ENCODE measurements at regions not wholly inside any gene's neighbourhood (a gene's known extent, or its start where the extent isn't known, plus 50 kb on each side); places are given as distances from the start of the nearest gene placed in this dataset.

DNA sequence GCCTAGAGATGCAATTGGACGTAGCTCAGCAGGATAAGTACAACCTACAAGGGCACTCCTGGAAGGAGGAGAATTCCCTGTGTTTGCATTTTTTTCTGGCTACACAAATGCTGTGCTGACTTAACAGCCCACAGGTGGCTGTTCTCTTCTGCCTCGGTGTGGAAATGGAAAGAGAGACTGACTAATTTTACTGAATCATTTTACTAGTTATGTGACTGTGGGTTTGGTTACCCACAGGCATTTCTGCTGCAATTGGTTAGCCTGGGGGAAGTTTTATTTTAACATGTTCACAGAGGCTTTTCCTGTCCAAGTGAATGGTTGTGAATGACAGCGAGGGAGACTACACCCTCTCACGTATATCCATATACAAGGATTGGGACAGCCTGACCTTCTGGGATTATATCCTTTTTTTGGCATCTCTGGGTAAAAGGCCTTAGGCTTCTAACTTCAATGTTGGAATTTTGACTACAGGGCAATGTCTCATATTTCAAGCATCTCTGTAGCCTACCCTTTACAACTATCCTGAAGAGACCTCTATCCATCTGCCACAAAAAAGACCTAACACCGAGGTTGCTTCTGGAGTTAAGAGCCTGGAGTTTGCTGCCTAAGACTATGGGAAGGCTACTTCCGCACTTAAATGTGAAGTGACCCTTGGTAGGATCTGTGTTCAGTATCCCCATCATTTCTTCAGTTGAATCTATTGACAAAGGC, 67.2 kb upstream of the TP63 start:
- DNase-seq = no peak

DNA sequence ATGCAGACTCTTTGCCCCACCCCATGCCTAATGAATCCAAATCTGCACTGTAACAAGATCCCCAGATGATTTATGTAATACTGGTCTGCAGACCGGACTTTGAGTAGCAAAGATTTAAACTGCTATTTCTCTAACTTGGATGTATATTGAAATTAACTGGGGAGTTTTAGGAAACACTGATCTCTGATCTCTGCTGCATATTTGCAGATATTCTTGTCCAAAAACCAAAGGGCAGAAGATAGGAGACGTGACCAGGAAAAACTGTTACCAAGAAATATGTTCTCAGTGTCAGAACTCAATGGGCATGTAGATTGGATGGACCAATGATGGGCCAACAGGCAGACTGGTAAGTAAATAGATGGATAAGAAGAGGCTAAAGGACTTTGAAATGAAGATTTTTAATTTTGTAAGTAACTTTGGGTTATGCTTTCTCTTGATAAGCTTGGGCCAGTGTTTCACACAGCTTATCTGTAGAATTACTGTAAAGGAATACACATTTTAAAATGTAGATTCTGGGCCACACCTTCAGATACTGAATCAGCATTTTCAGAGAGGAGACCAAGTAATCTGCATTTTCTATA, 64.5 kb upstream of the TP63 start:
- no peak for DNase-seq

DNA sequence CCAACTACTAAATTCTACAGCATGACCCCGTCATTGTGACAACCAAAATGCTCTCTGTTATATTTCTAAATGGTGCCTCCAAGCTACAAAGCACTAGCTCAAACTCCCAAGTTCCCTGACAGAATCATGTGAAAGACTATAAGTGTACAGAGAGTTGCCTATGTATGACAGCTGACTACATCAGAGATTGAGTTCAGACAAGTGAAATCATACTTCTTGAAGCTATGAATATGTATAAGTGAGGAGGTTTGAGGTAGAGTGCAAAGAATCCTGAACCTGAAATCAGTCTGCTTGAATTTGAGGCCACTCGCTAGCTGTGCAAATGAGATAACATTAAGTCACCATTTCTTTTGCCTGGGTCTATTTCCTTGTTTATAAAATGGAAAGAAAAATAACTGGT, 63.9 kb upstream of the TP63 start:
- no peak for DNase-seq

DNA sequence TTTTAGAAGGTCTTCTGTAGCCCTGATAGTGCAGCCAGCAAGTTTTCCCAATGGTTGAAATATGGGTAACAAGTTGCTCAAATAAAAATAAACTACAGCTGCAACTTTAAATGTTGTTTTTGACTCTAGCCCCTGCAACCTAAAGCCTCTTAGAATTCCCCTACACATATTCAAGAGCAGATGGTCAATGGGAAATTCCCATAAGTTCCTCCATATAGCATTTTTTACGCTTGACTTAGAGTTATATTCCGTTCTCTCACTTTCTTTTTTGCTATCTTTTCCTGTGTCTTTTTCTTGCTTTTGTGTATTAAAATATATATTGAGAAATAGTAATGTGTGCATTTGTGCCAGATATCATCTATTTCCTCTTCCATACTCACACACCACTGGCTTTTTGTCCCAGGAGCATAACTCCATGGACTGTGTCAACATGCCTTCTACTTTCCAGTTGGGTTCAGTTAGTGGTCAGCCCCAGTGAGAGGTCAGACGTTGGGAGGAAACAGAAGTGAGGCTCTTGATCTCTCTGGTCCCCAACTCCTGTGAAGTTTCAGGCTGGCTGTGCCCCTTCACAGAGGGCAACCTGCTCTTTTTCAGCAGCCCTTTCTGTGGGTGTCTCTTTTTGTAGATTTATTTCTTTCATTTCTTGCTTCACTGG, 63.3 kb upstream of the TP63 start:
- DNase-seq = no peak

DNA sequence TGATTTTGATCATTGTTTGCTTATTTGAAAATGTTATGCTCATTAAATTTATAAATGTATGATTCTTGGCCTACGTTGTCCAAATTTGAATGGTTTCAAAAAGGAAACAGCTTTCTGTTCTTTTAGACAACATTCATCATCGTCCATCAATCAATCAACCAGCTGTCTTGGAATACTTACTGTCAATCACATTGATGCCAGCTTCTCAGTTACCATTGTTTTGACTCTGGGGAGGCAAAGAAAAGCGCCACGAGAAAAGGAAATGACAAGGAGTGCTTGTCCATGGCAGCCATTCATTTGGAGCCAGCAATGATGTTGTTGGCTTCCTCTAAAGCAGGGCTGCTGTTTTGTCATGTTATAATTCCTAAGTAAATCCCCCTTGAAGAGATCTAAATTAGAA, 62.2 kb upstream of the TP63 start:
- DNase-seq = no peak

DNA sequence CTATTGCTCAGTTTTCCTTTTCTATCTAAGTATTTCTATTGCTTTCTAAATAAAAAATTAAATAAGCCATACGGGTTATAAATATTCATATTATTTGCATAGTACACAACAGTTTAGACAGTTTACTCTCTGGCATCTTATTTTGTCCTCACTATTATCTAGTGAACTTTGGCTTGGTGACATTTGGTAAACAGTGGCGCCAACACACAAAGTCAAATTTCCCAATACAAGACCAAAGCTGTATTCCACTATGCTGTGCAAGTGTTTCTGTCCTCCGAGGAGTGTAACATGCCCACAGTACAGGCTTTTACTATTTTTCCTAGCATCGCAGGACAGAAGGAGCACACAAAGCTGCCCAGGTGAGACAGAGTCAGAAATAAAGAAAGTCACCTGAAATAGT, 61.7 kb upstream of the TP63 start:
- no peak for DNase-seq

DNA sequence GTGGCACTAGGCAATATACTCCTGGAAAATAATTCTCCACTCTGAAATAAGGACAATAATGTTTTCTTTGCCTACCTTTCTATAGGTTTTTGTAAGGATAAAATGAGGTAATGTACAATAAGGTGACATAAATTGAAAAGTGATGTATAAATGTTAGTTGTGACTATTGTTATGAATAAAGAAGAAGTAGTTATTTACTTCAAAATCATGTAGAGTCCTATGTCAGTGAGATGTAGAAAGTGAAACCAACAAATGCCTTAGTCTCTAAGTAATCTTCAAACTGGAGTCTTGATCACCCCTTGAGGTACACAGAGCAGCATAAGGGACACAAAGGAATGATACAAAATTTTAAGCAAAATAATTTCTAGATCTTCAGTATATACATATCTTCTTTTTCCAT, 60.3 kb upstream of the TP63 start:
- DNase-seq = no peak

DNA sequence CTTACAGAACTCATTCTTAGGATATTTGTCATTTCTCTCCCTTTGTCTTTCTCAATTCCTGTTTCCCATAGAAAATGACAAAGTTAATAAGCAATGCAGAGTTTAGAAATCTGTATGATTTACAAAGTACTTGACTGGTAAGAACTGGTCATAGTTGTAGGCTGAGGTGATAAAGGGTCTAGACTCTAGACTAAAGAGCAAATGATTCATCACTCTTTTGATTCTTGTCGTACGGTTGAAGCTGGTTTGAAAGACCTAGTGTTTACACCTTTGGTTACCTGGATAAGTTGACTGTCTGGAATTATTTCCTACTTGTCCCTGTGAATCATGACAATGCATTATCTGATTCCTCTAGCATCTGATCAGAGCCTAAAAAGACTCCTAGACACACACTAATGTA, 58.9 kb upstream of the TP63 start:
- no peak for DNase-seq

DNA sequence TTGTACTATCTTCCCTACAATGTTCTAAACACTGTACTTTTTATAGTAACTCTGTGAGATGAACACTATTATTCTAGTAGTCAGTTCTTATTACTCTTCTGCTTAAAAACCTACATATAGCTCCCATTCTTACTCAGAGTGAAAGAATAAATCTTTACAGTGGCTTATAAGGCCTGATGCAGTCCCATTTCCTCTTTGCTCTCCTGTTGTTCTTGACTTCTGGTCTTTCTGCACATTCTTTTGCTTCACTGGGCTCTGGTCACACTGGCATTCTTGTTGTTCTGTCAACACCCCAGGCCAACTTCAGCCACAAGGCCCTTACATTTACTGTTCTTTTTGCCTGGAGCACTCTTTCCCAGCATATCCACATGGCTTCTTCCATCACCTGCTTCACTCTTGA, 58.2 kb upstream of the TP63 start:
- no peak for DNase-seq

DNA sequence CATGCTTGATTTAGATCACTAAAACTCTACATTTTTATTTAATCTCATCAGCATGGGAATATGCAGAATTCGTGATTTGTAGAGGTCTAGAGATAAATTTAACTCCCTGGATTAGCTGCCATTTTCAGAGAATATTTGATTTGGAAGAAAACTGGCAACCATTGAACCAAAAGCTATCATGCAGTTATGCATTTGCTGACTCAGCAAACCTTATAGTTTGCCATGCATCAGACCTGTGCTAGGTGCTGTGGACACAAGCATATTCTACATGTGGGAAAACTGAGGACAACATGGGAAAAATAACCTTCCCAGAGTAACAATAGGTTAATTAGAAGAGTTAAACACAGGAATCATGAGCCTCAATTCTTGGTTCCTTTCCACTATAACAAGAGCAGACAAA, 54.7 kb upstream of the TP63 start:
- DNase-seq = no peak

DNA sequence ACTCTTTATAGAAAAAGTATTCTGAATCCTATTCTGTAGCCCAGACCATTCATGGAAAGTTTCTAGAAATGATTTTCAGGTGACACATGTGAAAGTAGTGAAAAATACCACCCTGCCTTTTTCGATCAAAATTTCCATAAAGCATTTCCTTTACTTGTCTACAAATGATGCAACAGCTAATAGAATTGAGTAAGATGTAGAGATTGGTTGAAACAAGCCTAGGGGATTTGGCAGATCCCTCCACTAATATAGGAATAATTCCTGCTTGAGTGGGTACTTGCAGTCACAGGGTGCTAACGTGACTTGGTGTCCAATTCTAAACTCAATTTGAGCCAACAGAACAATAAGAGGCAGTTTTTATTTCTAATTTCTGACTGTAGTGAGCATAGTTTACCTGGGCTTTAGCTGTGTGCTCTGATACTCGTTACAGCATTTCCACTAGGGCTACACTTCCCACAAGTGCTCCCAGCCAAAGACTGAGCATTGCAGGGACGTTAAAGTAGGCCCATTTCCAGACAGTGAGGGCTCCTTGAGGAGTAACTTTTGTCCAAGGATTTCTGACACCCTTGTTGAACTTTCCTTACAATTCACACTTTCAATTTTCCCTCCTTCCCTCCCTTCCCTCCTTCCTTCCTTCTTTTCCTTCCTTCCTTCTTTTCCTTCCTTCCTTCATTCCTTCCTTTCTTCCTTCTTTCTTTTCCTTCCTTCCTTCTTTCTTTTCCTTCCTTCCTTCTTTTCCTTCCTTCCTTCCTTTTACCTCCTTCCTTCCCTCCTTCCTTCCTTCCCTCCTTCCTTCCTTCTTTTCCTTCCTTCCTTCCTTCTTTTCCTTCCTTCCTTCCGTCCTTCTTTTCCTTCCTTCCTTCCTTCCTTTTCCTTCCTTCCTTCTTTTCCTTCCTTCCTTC, 53.9 kb upstream of the TP63 start:
- DNase-seq = no peak

DNA sequence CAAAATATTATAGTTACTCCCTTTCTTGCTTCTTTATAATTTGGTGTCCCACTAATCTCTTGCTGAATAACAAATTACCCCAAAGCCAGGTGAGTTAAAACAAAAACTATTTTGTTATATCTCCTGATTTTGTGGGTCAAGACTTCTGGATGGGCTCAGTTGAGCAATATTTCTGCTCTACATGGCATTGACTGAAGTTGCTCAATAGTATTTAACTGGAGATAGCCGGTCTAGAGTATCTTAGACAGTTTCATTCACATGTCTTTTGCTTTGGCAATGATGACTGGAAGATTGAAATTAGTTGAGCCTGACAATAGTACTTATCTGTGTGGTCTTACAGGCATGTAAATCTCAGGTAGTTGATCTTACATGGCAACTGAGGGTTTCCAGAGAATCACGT, 51.0 kb upstream of the TP63 start:
- DNase-seq = no peak
